NCI-H524 (cell line): ENCODE measurements at regions not wholly inside any gene's neighbourhood (a gene's known extent, or its start where the extent isn't known, plus 50 kb on each side); places are given as distances from the start of the nearest gene placed in this dataset.
"Not testable (repeated sequence)": the region's sequence is repeated elsewhere in the genome, so short reads cannot be mapped to it uniquely, and the experiment has no call there.

Experiments
- DNase-seq, 2 experiments: peaks; one replicate each; lab custom pipeline; 2025; lab: John Stamatoyannopoulos, UW

GRCh38 chr10:6925146-6925545, 345.1 kb upstream of the PRKCQ start:
- no peak for DNase-seq

GRCh38 chr10:6924166-6924565, 344.1 kb upstream of the PRKCQ start:
- no peak for DNase-seq

GRCh38 chr10:6921026-6921425, 340.9 kb upstream of the PRKCQ start:
- DNase-seq = not testable (repeated sequence)

- DNase-seq = peak; percentile 63 to 81
Measured at GRCh38 chr10:6920072-6921019, 340.3 kb upstream of the PRKCQ start.

GRCh38 chr10:6919077-6919476, 339.0 kb upstream of the PRKCQ start:
- DNase-seq = no peak

- DNase-seq = peak in 1 of 2 experiments; percentile 11
Measured at GRCh38 chr10:6918305-6918704, 338.2 kb upstream of the PRKCQ start.

DNA sequence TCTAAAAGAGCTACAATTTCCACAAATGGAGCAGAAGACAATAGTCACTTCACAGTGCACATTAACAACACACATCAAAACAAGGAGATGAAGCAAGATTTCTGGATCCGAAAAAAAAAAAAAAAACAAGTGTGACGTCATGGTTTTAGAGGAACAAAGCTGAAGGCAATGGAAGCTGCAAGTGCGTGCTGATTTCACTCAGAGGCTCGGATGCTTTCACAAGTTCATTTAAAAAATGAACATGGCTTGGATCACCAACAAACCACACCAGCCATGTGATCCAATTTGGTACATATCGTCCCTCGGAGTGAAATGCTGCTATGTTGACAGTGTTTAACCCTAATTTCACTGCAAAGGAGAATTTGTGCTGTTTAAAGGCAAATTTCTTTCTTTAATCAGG, 337.0 kb upstream of the PRKCQ start:
- DNase-seq = no peak

GRCh38 chr10:6916601-6917000, 336.5 kb upstream of the PRKCQ start:
- DNase-seq = no peak

- no peak for DNase-seq
Measured at GRCh38 chr10:6915307-6915706, 335.2 kb upstream of the PRKCQ start.

DNA sequence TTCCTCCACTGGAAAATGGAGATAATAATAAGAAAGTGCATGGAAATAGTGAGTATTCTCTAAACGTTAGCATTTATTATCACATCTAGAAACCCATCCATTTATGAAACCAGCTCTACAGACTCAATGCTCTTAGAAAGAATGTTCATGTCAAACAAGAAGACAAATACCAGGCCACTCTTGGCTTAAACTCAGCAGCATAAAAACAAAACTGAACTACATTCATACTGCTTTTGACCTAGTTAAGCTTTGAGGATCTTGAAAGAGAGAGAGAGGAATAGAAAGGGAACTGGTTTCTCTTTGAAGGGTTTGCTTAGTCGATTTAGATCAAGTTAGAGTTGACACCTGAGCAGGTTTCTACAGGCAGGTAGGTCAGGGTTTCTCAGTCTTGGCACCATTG, 332.9 kb upstream of the PRKCQ start:
- DNase-seq = no peak

DNA sequence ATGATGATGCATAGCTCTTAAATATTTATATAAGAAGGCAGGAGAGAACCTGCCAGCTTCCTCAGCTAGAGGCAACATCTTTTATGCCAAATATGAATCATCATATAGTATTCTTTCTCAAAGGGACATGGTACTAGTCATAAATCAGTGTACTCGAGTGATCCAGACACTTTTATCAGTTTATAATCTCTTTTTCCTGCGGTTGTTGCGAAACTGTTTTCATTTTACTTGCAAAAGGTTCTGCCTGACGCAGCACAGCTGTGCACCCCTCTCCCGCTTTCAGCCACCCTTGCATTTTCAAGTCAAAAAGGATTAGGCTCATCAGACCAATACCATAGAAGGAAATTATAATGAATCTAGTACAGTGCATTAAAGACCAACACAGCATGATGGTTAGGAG, 332.3 kb upstream of the PRKCQ start:
- DNase-seq = no peak

DNA sequence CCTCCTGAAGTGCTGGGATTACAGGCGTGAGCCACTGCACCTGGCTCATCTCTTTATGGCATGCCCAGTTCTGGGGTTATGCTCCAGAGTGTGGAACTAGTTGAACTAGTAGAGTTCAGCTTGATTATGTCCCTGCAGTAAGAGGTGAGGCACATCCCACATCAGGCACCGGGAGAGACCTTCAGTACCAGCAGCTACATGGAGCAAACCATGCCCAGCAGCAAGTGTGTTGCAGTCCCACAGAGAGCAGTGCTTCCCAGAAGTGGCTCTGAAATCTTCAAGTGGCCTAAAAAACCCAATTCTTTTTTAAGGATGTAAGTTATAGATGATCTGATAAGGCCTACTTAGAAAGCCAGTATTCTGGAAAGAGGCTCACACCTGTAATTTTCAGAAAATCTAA, 331.9 kb upstream of the PRKCQ start:
- no peak for DNase-seq

- DNase-seq = no peak
Measured at GRCh38 chr10:6909905-6910560, 330.0 kb upstream of the PRKCQ start.

DNA sequence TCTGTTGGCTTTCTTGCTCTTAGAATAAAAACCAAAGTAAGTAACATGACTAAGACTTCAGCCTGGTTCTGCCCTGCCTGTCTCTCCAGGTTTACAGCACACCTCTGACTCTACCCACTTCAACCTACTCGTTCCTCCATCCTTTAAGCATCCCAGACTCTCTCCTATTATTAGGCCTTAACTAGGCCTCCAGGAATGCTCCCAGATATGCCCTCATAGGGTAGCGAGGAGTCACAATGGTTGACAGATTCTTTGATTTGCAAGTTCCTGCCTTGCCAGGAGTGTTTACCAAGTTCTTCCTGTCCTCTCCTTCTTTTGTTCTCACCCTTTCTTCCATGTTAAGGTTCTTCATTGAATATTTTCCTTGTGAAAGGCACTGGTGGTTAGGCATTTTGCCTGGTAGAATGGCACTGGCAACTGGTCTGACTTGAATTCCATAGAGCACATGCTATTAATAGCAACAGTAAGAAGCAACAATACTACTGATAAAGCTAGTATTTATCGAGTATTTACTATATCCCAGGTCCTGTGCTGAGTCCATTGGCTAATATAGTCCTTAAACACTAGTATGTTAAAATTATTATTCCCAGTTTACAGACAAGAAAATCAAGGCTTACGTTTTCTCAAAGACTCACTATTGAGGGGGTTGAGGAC, 327.9 kb upstream of the PRKCQ start:
- no peak for DNase-seq

GRCh38 chr10:6894405-6894804, 314.3 kb upstream of the PRKCQ start:
- no peak for DNase-seq

- DNase-seq = peak in 1 of 2 experiments; percentile 7
Measured at GRCh38 chr10:6892864-6893263, 312.8 kb upstream of the PRKCQ start.

DNA sequence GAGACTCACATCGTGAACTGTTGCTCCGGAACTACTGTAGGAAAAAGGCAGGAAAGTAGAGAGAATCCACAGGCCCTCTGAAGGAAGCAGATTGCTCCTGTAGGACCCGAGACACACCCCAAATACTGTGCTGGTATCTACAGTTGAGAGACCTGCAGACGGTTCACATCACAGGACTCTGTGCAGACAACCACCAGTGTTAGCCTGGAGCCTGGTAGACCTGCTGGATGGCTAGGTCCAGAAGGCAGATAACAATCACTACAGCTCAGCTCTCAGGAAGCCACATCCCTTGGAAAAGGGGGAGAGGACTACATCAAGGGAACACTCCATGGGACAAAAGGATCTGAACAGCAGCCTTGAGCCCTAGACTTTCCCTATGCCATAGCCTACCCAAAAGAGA, 311.8 kb upstream of the PRKCQ start:
- DNase-seq = no peak

DNA sequence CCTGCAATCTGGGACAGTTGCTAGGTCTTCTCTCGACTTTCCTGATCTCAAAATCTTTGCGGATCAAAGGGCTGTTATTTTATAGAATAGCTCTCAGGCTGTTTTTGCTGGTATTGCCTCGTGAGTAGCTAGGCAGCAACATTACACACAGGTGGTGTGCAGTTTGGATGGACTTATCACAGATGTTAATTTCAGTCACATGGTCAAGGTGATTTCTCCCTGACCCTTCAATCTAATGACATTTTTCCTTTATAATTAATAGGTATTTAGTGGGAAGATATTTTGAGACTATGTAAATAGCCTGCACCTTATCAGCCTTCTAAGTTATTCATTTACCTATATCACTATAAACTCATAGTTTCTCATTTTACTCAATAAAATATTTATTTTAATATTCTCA, 309.6 kb upstream of the PRKCQ start:
- DNase-seq = no peak

GRCh38 chr10:6888434-6888833, 308.4 kb upstream of the PRKCQ start:
- no peak for DNase-seq

GRCh38 chr10:6885284-6885683, 305.2 kb upstream of the PRKCQ start:
- DNase-seq = no peak

DNA sequence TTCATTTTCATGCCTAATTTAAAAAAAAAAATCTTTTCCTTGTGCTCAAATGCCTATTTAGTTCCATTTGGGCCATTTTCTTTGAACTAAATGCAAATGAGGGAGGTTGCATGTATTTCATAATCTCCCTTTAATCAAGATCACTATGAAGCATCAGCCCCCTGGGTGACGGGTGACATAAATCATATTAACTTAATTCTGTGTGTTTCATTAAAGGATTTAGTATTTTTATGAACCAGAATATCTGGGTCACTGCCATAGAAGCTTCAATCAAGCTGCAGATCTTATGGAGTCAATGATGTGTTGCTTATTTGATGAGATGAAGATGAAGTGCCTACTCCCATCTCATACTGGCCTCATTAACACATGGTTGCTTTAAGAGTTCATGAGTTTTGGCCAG, 301.9 kb upstream of the PRKCQ start:
- DNase-seq = no peak

- DNase-seq = peak in 1 of 2 experiments; percentile 34
Measured at GRCh38 chr10:6877722-6878392, 297.8 kb upstream of the PRKCQ start.
